Sigmoid colon (tissue), 4 donors: ENCODE measurements at regions not wholly inside any gene's neighbourhood (a gene's known extent, or its start where the extent isn't known, plus 50 kb on each side); places are given as distances from the start of the nearest gene placed in this dataset.

ENCODE experiments used
- POLR2A ChIP-seq, 2 donors: fragments of 450-650 bp; IDR thresholded peaks; one replicate each; pipeline ENCODE4 v1.6.1; 2016; ENCODE audit warnings: antibody characterized with exemption in 2 of 2, mild to moderate bottlenecking in 2 of 2, moderate library complexity in 2 of 2
- POLR2AphosphoS5 ChIP-seq, 4 donors: sonication (generic); formaldehyde crosslinking; IDR thresholded peaks; one replicate each; pipeline ENCODE4 v1.6.1; 2017; ENCODE audit warnings: antibody characterized with exemption in 4 of 4

- TF ChIP-seq POLR2AphosphoS5 (IDR thresholded peaks at IDR 0.05) (no peak), POLR2A (IDR thresholded peaks at IDR 0.05) (no peak)
Measured at GRCh38 chr3:106276755-106277612, 408.2 kb upstream of the CBLB start.
